GM12864 (cell line): ENCODE measurements at regions not wholly inside any gene's neighbourhood (a gene's known extent, or its start where the extent isn't known, plus 50 kb on each side); places are given as distances from the start of the nearest gene placed in this dataset.

Experiments
- DNase-seq: peaks from one replicate; pipeline ENCODE4 v3.0.0-alpha.2; 2011; ENCODE audit warnings: low read depth
- H3K4me3 ChIP-seq: 2 replicates; pipeline ENCODE4 v1.5.1; 2011; ENCODE audit warnings: mild to moderate bottlenecking, low read depth, low read length, control low read depth
- TF ChIP-seq, protein P1 (sequence below): IDR thresholded peaks from 2 replicates; pipeline ENCODE4 v1.5.1; 2011; ENCODE audit warnings: low read depth, mild to moderate bottlenecking, moderate library complexity, low read length, control low read depth, inconsistent platforms; ENCODE audit errors: missing control alignments

DNA sequence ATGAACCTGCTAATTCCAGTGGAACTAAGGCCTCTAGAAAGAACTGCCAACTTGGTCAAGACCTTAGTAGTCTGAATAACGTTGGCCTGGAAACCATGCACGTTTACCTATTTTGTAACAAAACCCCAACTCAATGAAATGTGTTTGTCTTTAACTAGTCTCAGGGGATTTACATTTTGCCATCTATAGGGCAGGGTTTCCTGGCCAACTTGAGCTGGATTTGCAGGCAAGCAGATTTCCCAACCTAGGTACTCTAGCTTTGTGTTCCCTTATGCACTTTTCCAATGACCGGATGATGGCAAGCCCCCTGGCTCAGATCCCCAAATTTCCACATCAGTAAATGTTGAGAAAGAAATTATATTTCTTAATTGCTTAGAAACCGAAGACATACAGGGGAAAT, 114.5 kb downstream of the IRS2 start:
- no peak for DNase-seq
- H3K4me3 ChIP-seq = no peak overlapping the region

DNA sequence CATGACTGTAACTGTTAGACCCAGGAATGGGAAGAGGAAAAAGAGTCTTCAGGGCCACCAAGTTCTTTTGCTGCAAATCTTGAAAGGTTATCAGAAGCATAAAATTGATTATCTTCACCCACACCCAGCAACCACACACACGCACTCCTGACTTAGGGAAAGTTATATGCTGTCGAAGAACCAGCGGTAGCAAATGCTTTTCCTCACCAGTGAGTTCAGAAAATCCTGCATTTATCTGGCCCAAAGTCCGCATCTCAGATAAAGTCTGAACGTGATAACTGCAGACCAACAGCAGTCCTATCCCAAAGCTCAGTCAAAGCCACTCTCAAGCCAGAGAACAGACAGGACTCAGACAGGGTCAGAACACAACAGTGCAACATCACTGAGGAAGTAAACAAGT, 115.6 kb downstream of the IRS2 start:
- H3K4me3 ChIP-seq = no peak overlapping the region
- TF ChIP-seq, protein P1, sequence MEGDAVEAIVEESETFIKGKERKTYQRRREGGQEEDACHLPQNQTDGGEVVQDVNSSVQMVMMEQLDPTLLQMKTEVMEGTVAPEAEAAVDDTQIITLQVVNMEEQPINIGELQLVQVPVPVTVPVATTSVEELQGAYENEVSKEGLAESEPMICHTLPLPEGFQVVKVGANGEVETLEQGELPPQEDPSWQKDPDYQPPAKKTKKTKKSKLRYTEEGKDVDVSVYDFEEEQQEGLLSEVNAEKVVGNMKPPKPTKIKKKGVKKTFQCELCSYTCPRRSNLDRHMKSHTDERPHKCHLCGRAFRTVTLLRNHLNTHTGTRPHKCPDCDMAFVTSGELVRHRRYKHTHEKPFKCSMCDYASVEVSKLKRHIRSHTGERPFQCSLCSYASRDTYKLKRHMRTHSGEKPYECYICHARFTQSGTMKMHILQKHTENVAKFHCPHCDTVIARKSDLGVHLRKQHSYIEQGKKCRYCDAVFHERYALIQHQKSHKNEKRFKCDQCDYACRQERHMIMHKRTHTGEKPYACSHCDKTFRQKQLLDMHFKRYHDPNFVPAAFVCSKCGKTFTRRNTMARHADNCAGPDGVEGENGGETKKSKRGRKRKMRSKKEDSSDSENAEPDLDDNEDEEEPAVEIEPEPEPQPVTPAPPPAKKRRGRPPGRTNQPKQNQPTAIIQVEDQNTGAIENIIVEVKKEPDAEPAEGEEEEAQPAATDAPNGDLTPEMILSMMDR = no peak
- no peak for DNase-seq

More for the DNA sequence above, 114.5 kb downstream of the IRS2 start:
- TF ChIP-seq, protein P1 = no peak

DNA sequence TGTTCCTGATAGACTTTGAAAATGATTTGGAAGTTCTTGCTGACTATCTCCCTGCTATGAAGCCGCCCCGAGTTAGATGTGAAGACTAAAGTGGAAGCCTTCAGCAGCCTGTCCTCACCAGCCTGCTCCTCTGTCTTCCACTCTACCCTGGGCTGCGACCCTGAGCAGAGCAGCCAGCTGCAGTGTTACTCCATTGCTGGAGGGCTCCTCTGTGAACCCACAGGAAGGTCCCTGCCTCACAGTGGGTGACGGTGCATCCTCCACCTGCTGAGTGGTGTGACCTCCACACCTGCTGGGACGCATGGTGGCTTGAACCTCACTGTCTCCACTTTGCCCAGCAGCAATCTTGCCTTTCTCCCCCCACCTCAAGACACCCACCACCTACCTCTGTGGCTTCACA, 116.4 kb downstream of the IRS2 start:
- no peak for DNase-seq
- TF ChIP-seq, protein P1 = no peak
- no peak overlapping the region for H3K4me3 ChIP-seq

GRCh38 chr13:109669234-109669612, 117.2 kb downstream of the IRS2 start:
- TF ChIP-seq, protein P1 = no peak
- DNase-seq = no peak
- H3K4me3 ChIP-seq = no peak overlapping the region

- TF ChIP-seq, protein P1 = no peak
- DNase-seq = no peak
- H3K4me3 ChIP-seq = no peak overlapping the region
Observed at GRCh38 chr13:109668433-109669233, 117.8 kb downstream of the IRS2 start.

- no peak overlapping the region for H3K4me3 ChIP-seq
- TF ChIP-seq, protein P1 = no peak
- DNase-seq = no peak
Observed at GRCh38 chr13:109667807-109668291, 118.5 kb downstream of the IRS2 start.

DNA sequence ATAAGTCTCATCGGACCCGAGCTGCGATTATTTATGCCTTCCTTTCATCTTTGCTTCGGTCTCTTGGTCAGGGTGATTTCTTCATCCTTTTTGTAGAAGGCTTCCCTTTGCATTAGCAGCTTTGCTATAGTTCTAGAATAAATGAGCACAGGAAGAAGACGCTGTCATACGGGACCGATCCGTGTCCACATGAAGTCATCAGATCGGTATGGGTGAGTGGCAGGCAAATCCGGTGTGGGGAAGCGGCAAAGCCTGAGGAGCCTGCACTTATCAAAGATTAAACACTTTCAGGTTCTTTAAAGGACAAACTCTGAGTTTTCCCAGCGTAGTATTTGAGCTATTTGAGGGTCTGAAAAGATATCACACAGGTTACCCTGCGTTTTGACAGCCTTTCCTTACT, 119.3 kb downstream of the IRS2 start:
- no peak overlapping the region for H3K4me3 ChIP-seq
- TF ChIP-seq, protein P1 = no peak
- no peak for DNase-seq
